Left lung (tissue), 4 donors: ENCODE measurements at regions not wholly inside any gene's neighbourhood (a gene's known extent, or its start where the extent isn't known, plus 50 kb on each side); places are given as distances from the start of the nearest gene placed in this dataset.

Experiments
- ATAC-seq: fragments of 200-7000 bp; cut with Tn5 transposase; one replicate; pipeline ENCODE4 v1.9.1; 2020; ENCODE audit warnings: moderate library complexity
- DNase-seq, 4 donors: peaks; one replicate each; pipeline ENCODE4 v3.0.0-alpha.2; 2013 to 2020
- H3K27ac ChIP-seq, 2 donors: fragments of 200-600 bp; sonication (generic) in 1 of 2; one replicate each; pipeline versions ENCODE4 v1.5.0 to v1.8.0; 2020 to 2021
- H3K27me3 ChIP-seq, 2 donors: fragments of 200-600 bp; sonication (generic) in 1 of 2; one replicate each; pipeline versions ENCODE4 v1.5.0 to v1.8.0; 2020 to 2021
- H3K36me3 ChIP-seq, 2 donors: fragments of 200-600 bp; sonication (generic) in 1 of 2; one replicate each; pipeline versions ENCODE4 v1.5.0 to v1.8.0; 2020 to 2021
- H3K4me1 ChIP-seq, 2 donors: fragments of 200-600 bp; one replicate each; pipeline ENCODE4 v1.8.0; 2021
- H3K4me3 ChIP-seq, 2 donors: fragments of 200-600 bp; sonication (generic) in 1 of 2; one replicate each; pipeline versions ENCODE4 v1.5.0 to v1.8.0; 2020 to 2021; ENCODE audit warnings: mild to moderate bottlenecking in 1 of 2
- H3K9me3 ChIP-seq, 2 donors: fragments of 200-600 bp; sonication (generic) in 1 of 2; one replicate each; pipeline versions ENCODE4 v1.5.0 to v1.8.0; 2020 to 2021
- CTCF ChIP-seq, 2 donors: fragments of 200-600 bp; sonication (generic) in 1 of 2; IDR thresholded peaks; one replicate each; pipeline versions ENCODE4 v1.5.0 to v1.8.0; 2021; ENCODE audit warnings: antibody characterized with exemption in 2 of 2
- intact Hi-C, 2 donors: fragments of 100-400 bp; cut with DNase I; formaldehyde crosslinking; loops; one replicate each; pipeline versions ENCODE4 v1.11.2 to v1.14.2; 2022
- donor health status: DM: no; HTN: yes; CAD: no.
- donor health status: DM: no; HTN: no; CAD: no.

GRCh38 chr5:18872978-18873377, 1115.0 kb downstream of the CDH18 start:
- DNase-seq (no peak), ATAC-seq (no peak)
- H3K27me3 ChIP-seq = no peaks in the 10 kb centered on the region
- no peaks in the 10 kb centered on the region for H3K9me3 ChIP-seq
- H3K4me1 ChIP-seq = no peaks in the 10 kb centered on the region
- H3K27ac ChIP-seq = no peak overlapping the region
- no peaks in the 10 kb centered on the region for H3K36me3 ChIP-seq
- intact Hi-C loops = no loop called here
- no peak overlapping the region for H3K4me3 ChIP-seq
- TF ChIP-seq CTCF (IDR thresholded peaks at IDR 0.05) = no peak

- no peak for ATAC-seq
- Histone ChIP-seq H3K27me3 (no peaks in the 10 kb centered on the region), H3K9me3 (no peaks in the 10 kb centered on the region), H3K4me3 (no peak overlapping the region), H3K36me3 (no peaks in the 10 kb centered on the region), H3K27ac (no peak overlapping the region), H3K4me1 (no peaks in the 10 kb centered on the region)
- DNase-seq = no peak
- intact Hi-C loops = no loop called here
- no peak for TF ChIP-seq CTCF (IDR thresholded peaks at IDR 0.05)
These were observed 1111.4 kb downstream of the CDH18 start for GRCh38 chr5:18876565-18876964.

GRCh38 chr5:18881615-18882014, 1106.4 kb downstream of the CDH18 start:
- H3K4me1 ChIP-seq = no peaks in the 10 kb centered on the region
- intact Hi-C loops = no loop called here
- no peaks in the 10 kb centered on the region for H3K27me3 ChIP-seq

GRCh38 chr5:18882154-18882553, 1105.8 kb downstream of the CDH18 start:
- Histone ChIP-seq H3K27me3 (no peaks in the 10 kb centered on the region), H3K36me3 (no peaks in the 10 kb centered on the region), H3K4me1 (no peaks in the 10 kb centered on the region), H3K9me3 (no peaks in the 10 kb centered on the region), H3K27ac (no peak overlapping the region), H3K4me3 (no peak overlapping the region)
- DNase-seq (no peak), ATAC-seq (no peak)
- TF ChIP-seq CTCF (IDR thresholded peaks at IDR 0.05) = no peak
- intact Hi-C loops = no loop called here

More at GRCh38 chr5:18881615-18882014, 1106.4 kb downstream of the CDH18 start:
- Histone ChIP-seq H3K9me3 (no peaks in the 10 kb centered on the region), H3K27ac (no peak overlapping the region), H3K36me3 (no peaks in the 10 kb centered on the region), H3K4me3 (no peak overlapping the region)
- ATAC-seq = no peak
- no peak for DNase-seq
- no peak for TF ChIP-seq CTCF (IDR thresholded peaks at IDR 0.05)

- Histone ChIP-seq H3K9me3 (peaks cover 0 to 17% of the 10 kb centered on the region in 2 donors), H3K27ac (no peak overlapping the region), H3K4me1 (no peaks in the 10 kb centered on the region), H3K27me3 (no peaks in the 10 kb centered on the region), H3K4me3 (no peak overlapping the region), H3K36me3 (no peaks in the 10 kb centered on the region)
- no peak for DNase-seq
- TF ChIP-seq CTCF (IDR thresholded peaks at IDR 0.05) = no peak
- intact Hi-C loops = no loop called here
- no peak for ATAC-seq
These were observed 1099.2 kb downstream of the CDH18 start for GRCh38 chr5:18888821-18889220.
